ENCODE measurements at regions not wholly inside any gene's neighbourhood (a gene's known extent, or its start where the extent isn't known, plus 50 kb on each side); places are given as distances from the start of the nearest gene placed in this dataset.

DNA sequence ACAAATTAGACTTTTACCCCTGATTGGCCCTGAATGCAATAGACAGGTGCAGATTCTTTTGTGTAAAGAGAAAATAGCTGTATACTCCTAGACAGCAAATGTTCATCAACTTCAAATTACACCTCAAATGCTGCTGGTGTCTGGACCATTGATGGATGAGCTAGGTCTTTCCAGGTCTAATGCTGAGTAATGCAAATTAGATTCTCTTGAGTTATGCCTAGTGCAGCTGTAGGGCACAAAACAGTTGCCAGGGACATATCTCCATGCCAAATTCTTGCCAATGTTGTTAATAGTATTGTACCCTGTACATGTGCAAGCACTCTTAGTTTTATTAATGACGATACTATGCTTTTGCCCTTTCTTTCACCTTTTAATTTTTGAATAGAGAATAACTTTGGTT, 72.3 kb upstream of the CNTLN start:
- no peaks in the 10 kb centered on the region for H3K4me1 ChIP-seq (ENCODE audit: control insufficient read depth, insufficient read depth, low read length)
- H3K27ac ChIP-seq (ENCODE audit: low read length) = no peak overlapping the region
- no peaks in the 10 kb centered on the region for H3K27me3 ChIP-seq (ENCODE audit: control insufficient read depth, insufficient read depth)
- H3K4me3 ChIP-seq (ENCODE audit: low read length) = no peak overlapping the region
- 44% methylated on average over 1 of the region's 1 CpG for WGBS
- H3K9me3 ChIP-seq (ENCODE audit: control insufficient read depth, low read length) = no peaks in the 10 kb centered on the region
- intact Hi-C loops (cut with DNase I) = no loop called here
- no peak for ATAC-seq
- no peak for DNase-seq

DNA sequence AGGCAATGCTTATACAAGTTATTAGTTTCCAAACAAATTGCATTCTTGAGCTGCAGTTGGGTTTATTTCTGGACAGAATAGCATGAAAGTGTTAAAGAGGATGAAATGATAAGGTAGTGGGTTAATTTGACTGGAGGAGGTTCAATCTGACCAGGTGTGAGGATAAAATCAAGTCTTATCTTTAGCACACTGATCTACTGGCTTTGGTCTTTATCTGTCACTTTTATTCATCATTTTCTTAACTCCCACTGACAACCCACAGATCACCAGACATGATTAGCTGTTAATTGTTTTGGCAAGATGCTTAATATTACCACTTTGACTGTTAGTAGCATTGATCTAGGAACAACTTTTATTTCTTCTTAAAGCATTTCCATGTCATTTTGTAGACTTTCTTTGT, 74.4 kb upstream of the CNTLN start:
- no peaks in the 10 kb centered on the region for H3K27me3 ChIP-seq (ENCODE audit: control insufficient read depth, insufficient read depth)
- H3K4me1 ChIP-seq (ENCODE audit: control insufficient read depth, insufficient read depth, low read length) = no peaks in the 10 kb centered on the region
- no peak overlapping the region for H3K4me3 ChIP-seq (ENCODE audit: low read length)
- H3K27ac ChIP-seq (ENCODE audit: low read length) = no peak overlapping the region
- ATAC-seq (no peak), DNase-seq (no peak)
- intact Hi-C loops (cut with DNase I) = no loop called here
- no peaks in the 10 kb centered on the region for H3K9me3 ChIP-seq (ENCODE audit: control insufficient read depth, low read length)

DNA sequence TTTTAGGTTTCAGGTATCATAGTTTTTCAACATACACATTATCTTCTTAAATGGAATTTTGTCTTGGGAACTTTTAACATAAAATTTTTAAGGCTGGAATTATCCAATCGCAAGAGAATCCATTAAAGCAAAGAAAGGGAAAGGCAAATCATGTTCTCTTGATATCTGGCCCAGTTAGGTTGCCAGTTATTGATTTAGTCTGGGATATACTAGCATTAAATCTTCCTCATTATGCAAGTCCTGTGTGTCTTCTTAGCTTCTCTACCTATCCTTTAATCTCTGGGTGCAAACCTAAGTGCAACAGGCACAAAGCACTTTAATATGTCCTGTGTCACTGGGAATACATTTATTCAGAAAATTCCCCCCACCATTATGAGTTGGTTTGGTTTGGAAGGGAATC, 75.4 kb upstream of the CNTLN start:
- 80% methylated on average over 1 of the region's 1 CpG for WGBS
- DNase-seq (no peak), ATAC-seq (no peak)
- Histone ChIP-seq H3K4me3 (ENCODE audit: low read length) (no peak overlapping the region), H3K27me3 (ENCODE audit: control insufficient read depth, insufficient read depth) (no peaks in the 10 kb centered on the region), H3K4me1 (ENCODE audit: control insufficient read depth, insufficient read depth, low read length) (no peaks in the 10 kb centered on the region), H3K9me3 (ENCODE audit: control insufficient read depth, low read length) (no peaks in the 10 kb centered on the region), H3K27ac (ENCODE audit: low read length) (no peak overlapping the region)
- intact Hi-C loops (cut with DNase I) = no loop called here

DNA sequence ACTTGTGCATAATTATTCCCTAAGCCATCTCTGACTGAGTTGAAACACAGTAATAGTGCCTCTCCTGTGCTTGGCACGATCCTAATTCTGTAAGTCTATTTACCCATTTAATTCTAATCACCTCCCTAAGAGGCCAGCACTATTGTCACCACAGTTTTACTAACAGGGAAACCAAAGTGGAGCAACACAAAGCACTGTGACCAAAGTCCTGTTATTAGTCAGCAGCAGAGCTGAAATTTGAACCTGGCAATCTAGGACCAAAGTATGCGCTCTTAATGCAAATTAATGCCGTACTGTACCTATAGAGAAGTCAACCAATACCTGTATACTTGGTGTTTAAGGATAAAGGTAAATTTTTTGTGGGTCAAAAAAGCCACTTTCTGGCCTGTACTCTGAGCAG, 77.1 kb upstream of the CNTLN start:
- DNase-seq (no peak), ATAC-seq (no peak)
- 68% methylated on average over 3 of the region's 3 CpGs for WGBS
- no peaks in the 10 kb centered on the region for H3K4me1 ChIP-seq (ENCODE audit: control insufficient read depth, insufficient read depth, low read length)
- no peaks in the 10 kb centered on the region for H3K27me3 ChIP-seq (ENCODE audit: control insufficient read depth, insufficient read depth)
- intact Hi-C loops (cut with DNase I) = no loop called here
- no peak overlapping the region for H3K27ac ChIP-seq (ENCODE audit: low read length)
- H3K9me3 ChIP-seq (ENCODE audit: control insufficient read depth, low read length) = no peaks in the 10 kb centered on the region
- no peak overlapping the region for H3K4me3 ChIP-seq (ENCODE audit: low read length)

DNA sequence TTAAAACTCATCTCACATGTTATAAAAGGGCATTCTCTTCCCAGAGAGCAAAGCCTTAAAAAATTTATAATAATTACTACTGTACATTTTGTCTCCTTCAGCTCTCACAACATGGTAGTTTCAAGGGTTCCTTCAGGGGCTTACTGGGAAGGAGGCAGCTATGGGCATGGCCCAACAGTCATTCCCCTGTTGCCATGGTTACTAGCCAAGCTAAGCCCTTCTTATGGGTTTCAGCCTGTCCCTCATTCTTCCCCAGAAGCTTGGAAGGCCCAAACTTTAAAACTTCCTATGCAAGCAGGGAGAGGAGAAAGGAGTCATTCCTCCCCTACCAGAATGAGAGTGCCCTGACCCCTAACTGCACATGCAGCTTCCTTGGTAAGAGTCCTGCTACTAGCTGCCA, 82.2 kb upstream of the CNTLN start:
- intact Hi-C loops (cut with DNase I) = no loop called here
- H3K27me3 ChIP-seq (ENCODE audit: control insufficient read depth, insufficient read depth) = no peaks in the 10 kb centered on the region
- H3K4me3 ChIP-seq (ENCODE audit: low read length) = no peak overlapping the region
- DNase-seq = no peak
- no peak overlapping the region for H3K27ac ChIP-seq (ENCODE audit: low read length)
- H3K9me3 ChIP-seq (ENCODE audit: control insufficient read depth, low read length) = no peaks in the 10 kb centered on the region
- ATAC-seq = no peak
- no peaks in the 10 kb centered on the region for H3K4me1 ChIP-seq (ENCODE audit: control insufficient read depth, insufficient read depth, low read length)

DNA sequence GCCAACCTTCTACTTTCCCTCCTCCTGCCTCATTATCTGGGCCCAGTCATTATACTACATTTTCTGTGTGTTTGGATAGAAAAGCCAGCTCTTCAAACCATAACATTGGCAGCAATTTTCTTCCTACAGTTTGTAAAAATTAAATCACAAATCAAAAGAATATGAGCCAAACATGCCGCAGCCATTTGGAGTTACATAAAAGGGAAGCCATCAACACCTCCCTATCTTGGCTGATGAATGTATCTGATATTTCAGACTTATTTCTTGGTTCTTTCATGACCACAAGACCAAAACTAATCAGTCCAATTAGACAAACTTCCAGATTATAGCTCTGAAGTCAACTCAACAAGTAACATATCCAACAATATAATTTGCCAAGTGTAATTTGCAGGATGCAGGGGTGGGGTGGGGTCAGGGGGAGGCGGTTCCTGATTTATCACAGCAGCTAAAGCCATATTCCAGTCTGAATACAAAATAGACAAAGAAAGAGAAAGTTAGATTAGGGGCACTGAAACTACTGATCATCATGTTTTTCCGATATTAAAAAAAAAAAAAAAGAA, 89.4 kb upstream of the CNTLN start:
- H3K4me1 ChIP-seq (ENCODE audit: control insufficient read depth, insufficient read depth, low read length) = no peaks in the 10 kb centered on the region
- H3K4me3 ChIP-seq (ENCODE audit: low read length) = no peak overlapping the region
- intact Hi-C loops (cut with DNase I) = no loop called here
- ATAC-seq (no peak), DNase-seq (no peak)
- H3K9me3 ChIP-seq (ENCODE audit: control insufficient read depth, low read length) = no peaks in the 10 kb centered on the region
- H3K27me3 ChIP-seq (ENCODE audit: control insufficient read depth, insufficient read depth) = no peaks in the 10 kb centered on the region
- H3K27ac ChIP-seq (ENCODE audit: low read length) = no peak overlapping the region
- 52% methylated on average over 3 of the region's 3 CpGs for WGBS

DNA sequence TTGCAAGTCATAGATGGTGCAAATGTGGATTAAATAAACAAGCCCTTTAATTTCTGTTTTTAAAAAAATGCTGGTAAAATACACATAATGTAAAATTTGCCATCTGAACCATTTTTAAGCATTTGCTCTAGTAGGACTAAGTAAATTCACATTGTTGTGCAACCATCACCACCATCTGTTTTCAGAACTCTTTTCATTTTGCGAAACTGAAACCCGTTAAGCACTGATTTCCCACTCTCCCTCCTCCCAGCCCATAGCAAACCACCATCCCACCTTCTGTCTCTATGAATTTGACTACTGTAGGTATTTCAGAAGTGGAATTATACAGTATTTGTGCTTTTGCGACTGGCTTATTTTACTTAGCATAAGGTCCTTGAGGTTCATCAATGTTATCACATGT, 103.3 kb upstream of the CNTLN start:
- no peak overlapping the region for H3K27ac ChIP-seq (ENCODE audit: low read length)
- no peak overlapping the region for H3K4me3 ChIP-seq (ENCODE audit: low read length)
- H3K9me3 ChIP-seq (ENCODE audit: control insufficient read depth, low read length) = peaks cover 3% of the 10 kb centered on the region
- DNase-seq = no peak
- no peaks in the 10 kb centered on the region for H3K4me1 ChIP-seq (ENCODE audit: control insufficient read depth, insufficient read depth, low read length)
- intact Hi-C loops (cut with DNase I) = no loop called here
- H3K27me3 ChIP-seq (ENCODE audit: control insufficient read depth, insufficient read depth) = no peaks in the 10 kb centered on the region
- ATAC-seq = no peak
- 92% methylated on average over 3 of the region's 3 CpGs for WGBS

DNA sequence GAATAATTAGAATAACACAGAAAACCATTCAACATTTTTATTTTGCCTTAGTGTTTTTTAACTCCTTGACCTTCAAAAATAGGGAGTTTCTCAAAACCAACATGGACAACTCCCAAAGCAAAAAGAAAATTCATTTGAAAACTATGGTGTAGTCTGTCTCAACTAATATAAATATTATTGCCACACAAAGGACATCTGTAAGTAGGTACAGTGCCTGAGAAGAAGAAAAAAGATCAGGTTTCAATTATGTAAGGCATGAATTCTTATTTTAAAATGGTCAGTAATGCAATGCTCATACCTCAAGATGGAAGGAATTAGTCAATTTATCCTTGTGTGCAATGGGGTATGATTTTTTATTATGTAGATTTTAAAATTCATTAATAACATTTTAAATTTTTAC, 109.6 kb upstream of the CNTLN start:
- H3K27me3 ChIP-seq (ENCODE audit: control insufficient read depth, insufficient read depth) = no peaks in the 10 kb centered on the region
- DNase-seq = no peak
- H3K4me1 ChIP-seq (ENCODE audit: control insufficient read depth, insufficient read depth, low read length) = no peaks in the 10 kb centered on the region
- no peak for ATAC-seq
- H3K9me3 ChIP-seq (ENCODE audit: control insufficient read depth, low read length) = peaks cover 3% of the 10 kb centered on the region
- no peak overlapping the region for H3K27ac ChIP-seq (ENCODE audit: low read length)
- intact Hi-C loops (cut with DNase I) = no loop called here
- H3K4me3 ChIP-seq (ENCODE audit: low read length) = no peak overlapping the region

DNA sequence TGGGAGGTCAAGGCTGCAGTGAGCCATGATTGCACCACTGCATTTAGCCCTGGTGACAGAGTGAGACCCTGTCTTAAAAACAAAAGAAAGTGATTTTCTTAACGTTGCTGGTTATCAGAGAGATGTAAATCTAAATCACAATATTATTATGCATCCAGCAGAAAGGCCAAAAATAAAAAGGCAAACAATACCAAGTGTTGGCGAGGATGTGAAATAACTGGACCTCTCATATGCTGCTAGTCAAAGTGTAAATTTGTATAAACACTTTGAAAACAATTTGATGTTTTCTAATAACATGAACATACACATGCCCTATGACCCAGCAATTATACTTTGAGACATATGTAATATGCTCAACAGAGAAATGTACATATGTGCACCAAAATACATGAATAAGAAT, 110.7 kb upstream of the CNTLN start:
- Histone ChIP-seq H3K4me3 (ENCODE audit: low read length) (no peak overlapping the region), H3K4me1 (ENCODE audit: control insufficient read depth, insufficient read depth, low read length) (no peaks in the 10 kb centered on the region), H3K9me3 (ENCODE audit: control insufficient read depth, low read length) (peaks cover 3% of the 10 kb centered on the region), H3K27me3 (ENCODE audit: control insufficient read depth, insufficient read depth) (no peaks in the 10 kb centered on the region), H3K27ac (ENCODE audit: low read length) (no peak overlapping the region)
- 83% methylated on average over 2 of the region's 2 CpGs for WGBS
- intact Hi-C loops (cut with DNase I) = no loop called here
- no peak for DNase-seq
- no peak for ATAC-seq

DNA sequence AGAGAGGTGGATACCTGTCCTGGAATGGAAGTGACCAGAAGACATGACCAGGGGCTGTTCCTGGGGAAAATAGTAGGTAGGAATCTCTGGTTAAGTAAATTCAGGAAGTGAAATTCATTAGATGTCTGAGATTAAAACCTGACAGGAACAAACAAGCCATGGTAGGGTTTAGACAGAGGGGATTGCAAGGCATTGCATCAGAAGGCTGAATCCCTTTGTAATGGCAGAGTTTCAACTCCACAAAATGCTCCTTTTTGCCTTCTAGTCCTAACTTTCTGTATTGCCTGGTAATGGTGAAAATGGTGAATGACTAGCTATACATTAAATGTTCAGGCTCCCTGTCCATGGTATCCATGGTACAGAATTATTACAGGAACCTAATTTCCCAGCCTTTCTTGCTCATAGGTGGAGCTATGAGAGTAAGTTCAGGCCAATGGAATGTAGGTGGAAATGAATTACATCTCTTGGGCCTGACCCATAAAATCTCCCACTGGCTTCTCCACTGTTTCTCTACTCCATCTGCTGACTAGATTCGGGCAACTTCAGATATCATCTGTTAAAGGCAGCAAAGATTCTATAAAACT, 113.4 kb upstream of the CNTLN start:
- intact Hi-C loops (cut with DNase I) = no loop called here
- Histone ChIP-seq H3K4me1 (ENCODE audit: control insufficient read depth, insufficient read depth, low read length) (no peaks in the 10 kb centered on the region), H3K27ac (ENCODE audit: low read length) (no peak overlapping the region), H3K27me3 (ENCODE audit: control insufficient read depth, insufficient read depth) (no peaks in the 10 kb centered on the region), H3K9me3 (ENCODE audit: control insufficient read depth, low read length) (peaks cover 3% of the 10 kb centered on the region), H3K4me3 (ENCODE audit: low read length) (no peak overlapping the region)
- WGBS = 90% methylated on average over 1 of the region's 1 CpG
- no peak for DNase-seq
- ATAC-seq = no peak

DNA sequence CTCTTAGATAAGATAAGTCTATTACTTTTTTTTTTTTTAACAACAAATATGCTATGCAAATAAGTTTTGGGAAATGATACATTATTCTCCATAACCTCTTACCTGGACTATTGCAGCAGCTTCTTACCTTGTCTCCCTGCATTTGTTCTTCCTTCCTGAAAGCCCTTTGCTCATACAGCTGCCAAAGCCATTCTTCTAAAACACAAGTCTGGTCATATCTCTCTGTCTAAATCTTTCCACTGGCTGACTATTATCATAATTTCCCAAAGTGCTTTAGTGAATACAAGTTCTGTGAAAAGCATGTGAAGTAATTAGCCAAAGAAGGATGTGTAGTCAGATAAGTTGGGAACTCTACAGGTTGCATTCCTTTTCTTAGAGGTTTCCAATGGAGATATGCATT, 115.4 kb upstream of the CNTLN start:
- H3K9me3 ChIP-seq (ENCODE audit: control insufficient read depth, low read length) = peaks cover 3% of the 10 kb centered on the region
- H3K27ac ChIP-seq (ENCODE audit: low read length) = no peak overlapping the region
- intact Hi-C loops (cut with DNase I) = no loop called here
- no peak overlapping the region for H3K4me3 ChIP-seq (ENCODE audit: low read length)
- DNase-seq = no peak
- ATAC-seq = no peak
- no peaks in the 10 kb centered on the region for H3K4me1 ChIP-seq (ENCODE audit: control insufficient read depth, insufficient read depth, low read length)
- H3K27me3 ChIP-seq (ENCODE audit: control insufficient read depth, insufficient read depth) = no peaks in the 10 kb centered on the region

DNA sequence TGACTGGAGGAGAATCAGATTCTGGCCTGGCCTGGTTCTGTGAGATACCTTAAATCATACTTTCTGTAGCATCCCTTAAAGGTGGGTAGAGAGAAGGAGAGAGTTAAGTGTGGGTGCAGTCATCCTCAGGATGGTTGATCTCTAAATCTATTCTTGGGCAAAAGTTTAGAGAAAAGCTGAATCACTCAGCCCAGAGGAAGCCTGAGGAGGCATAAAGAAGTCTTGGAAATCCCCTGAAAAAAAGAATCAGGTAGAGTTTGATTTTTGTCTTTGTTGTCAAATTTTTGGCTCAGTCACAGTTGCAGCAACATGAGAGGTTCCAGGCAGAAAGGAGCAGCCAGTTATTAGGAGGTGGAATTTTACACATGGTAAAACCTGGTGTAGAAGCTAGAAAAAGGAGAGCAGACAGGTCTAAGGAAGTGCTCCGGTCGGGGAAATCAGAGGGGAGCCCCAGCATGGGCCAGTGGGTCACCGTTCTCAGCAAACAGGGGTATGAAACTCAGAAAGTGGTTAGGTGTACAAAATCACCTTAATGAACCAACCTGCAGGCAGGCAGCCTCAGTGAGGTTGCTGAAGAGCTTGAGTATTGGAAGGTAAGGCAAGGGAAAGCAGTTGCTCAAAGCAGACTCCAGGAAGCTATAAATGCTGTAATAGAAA, 116.2 kb upstream of the CNTLN start:
- intact Hi-C loops (cut with DNase I) = no loop called here
- no peak overlapping the region for H3K27ac ChIP-seq (ENCODE audit: low read length)
- DNase-seq (no peak), ATAC-seq (no peak)
- 77% methylated on average over 3 of the region's 3 CpGs for WGBS
- no peaks in the 10 kb centered on the region for H3K27me3 ChIP-seq (ENCODE audit: control insufficient read depth, insufficient read depth)
- H3K9me3 ChIP-seq (ENCODE audit: control insufficient read depth, low read length) = no peaks in the 10 kb centered on the region
- no peak overlapping the region for H3K4me3 ChIP-seq (ENCODE audit: low read length)
- H3K4me1 ChIP-seq (ENCODE audit: control insufficient read depth, insufficient read depth, low read length) = no peaks in the 10 kb centered on the region

Data from right cardiac atrium (tissue), 5 donors.